Right lobe of liver (tissue), 6 donors: ENCODE measurements at regions not wholly inside any gene's neighbourhood (a gene's known extent, or its start where the extent isn't known, plus 50 kb on each side); places are given as distances from the start of the nearest gene placed in this dataset.

Source experiments
- ATAC-seq, 4 donors: fragments of 200-7000 bp; cut with Tn5 transposase; one replicate each; pipeline ENCODE4 v1.9.1; 2020; ENCODE audit warnings: mild to moderate bottlenecking in 4 of 4, moderate library complexity in 4 of 4
- DNase-seq, 3 donors: peaks; one replicate each; pipeline ENCODE4 v3.0.0-alpha.2; 2020
- H3K27ac ChIP-seq, 3 donors: fragments of 200-600 bp; one replicate each; pipeline ENCODE4 v1.8.0; 2022
- H3K27me3 ChIP-seq, 2 donors: fragments of 200-600 bp; one replicate each; pipeline ENCODE4 v1.8.0; 2022
- H3K36me3 ChIP-seq, 4 donors: fragments of 200-600 bp; sonication (generic) in 1 of 4; one replicate each; pipeline versions ENCODE4 v1.5.1 to v1.8.0; 2017 to 2022; ENCODE audit warnings: control low read depth in 1 of 4
- H3K4me1 ChIP-seq, 4 donors: fragments of 200-600 bp; sonication (generic) in 1 of 4; one replicate each; pipeline versions ENCODE4 v1.5.1 to v1.8.0; 2017 to 2022; ENCODE audit warnings: control low read depth in 1 of 4
- H3K4me3 ChIP-seq, 3 donors: fragments of 200-600 bp; one replicate each; pipeline ENCODE4 v1.8.0; 2022
- H3K9me3 ChIP-seq, 4 donors: fragments of 200-600 bp; sonication (generic) in 1 of 4; one replicate each; pipeline versions ENCODE4 v1.5.1 to v1.8.0; 2017 to 2022; ENCODE audit warnings: control low read depth in 1 of 4
- POLR2A ChIP-seq: fragments of 450-650 bp; IDR thresholded peaks from one replicate; pipeline ENCODE4 v1.6.1; 2017; ENCODE audit warnings: antibody characterized with exemption, mild to moderate bottlenecking
- WGBS: methylation state at CpG from one replicate; pipeline ENCODE4 v1.1.6; 2018; ENCODE audit warnings: low coverage, low lambda C conversion rate; ENCODE audit not compliant: insufficient coverage; ENCODE audit errors: missing lambda C conversion rate; 5-methylcytosine and 5-hydroxymethylcytosine counted together
- intact Hi-C, 2 donors: fragments of 100-400 bp; cut with DNase I; formaldehyde crosslinking; loops; one replicate each; pipeline versions ENCODE4 v1.11.2 to v1.14.1; 2022
- TF ChIP-seq, protein P1 (sequence below), 4 donors: fragments of 200-600 bp in 3 of 4; fragments of 450-650 bp in 1 of 4; IDR thresholded peaks; one replicate each; pipeline versions ENCODE4 v1.5.1 to v1.8.0; 2016 to 2022; ENCODE audit warnings: antibody characterized with exemption in 4 of 4, mild to moderate bottlenecking in 2 of 4
- donor health status: DM: no; HTN: yes; CAD: no.
- donor health status: DM: no; HTN: no; CAD: no.
- donor health status: DM: no; HTN: no; CAD: no.
- donor health status: DM: no; HTN: yes; CAD: no.
- donor health status: DM: no; HTN: yes; CAD: no.

DNA sequence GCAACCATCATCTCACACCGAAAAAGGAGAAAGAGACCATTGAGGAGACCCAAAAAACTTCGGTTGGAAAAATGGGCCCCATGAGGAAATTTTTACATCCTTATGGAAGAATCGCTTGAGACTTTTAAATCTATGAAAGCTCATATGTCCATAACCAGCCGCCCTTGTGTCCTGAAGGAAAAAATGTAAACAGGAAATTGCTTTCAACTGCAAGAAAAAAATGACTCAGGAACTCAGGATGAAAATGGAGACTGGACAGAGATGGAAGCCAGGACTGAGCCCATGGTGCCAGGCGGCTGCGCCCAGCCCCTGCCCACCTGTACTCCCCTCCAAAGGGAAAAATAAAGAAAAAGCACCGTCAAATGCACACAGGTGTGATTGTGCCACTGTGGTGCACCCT lies 81.5 kb upstream of the SLC66A3 start:
- intact Hi-C loops: no loop called here
- no peaks in the 10 kb centered on the region for H3K36me3 ChIP-seq
- no peak overlapping the region for H3K4me3 ChIP-seq
- DNase-seq (no peak), ATAC-seq (no peak)
- H3K4me1 ChIP-seq: no peaks in the 10 kb centered on the region
- TF ChIP-seq, protein P1, sequence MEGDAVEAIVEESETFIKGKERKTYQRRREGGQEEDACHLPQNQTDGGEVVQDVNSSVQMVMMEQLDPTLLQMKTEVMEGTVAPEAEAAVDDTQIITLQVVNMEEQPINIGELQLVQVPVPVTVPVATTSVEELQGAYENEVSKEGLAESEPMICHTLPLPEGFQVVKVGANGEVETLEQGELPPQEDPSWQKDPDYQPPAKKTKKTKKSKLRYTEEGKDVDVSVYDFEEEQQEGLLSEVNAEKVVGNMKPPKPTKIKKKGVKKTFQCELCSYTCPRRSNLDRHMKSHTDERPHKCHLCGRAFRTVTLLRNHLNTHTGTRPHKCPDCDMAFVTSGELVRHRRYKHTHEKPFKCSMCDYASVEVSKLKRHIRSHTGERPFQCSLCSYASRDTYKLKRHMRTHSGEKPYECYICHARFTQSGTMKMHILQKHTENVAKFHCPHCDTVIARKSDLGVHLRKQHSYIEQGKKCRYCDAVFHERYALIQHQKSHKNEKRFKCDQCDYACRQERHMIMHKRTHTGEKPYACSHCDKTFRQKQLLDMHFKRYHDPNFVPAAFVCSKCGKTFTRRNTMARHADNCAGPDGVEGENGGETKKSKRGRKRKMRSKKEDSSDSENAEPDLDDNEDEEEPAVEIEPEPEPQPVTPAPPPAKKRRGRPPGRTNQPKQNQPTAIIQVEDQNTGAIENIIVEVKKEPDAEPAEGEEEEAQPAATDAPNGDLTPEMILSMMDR (IDR thresholded peaks at IDR 0.05): no peak
- no peak for TF ChIP-seq POLR2A
- H3K27me3 ChIP-seq: no peaks in the 10 kb centered on the region
- no peaks in the 10 kb centered on the region for H3K9me3 ChIP-seq
- H3K27ac ChIP-seq: no peak overlapping the region
- WGBS: 46% methylated on average over 5 of the region's 7 CpGs

DNA sequence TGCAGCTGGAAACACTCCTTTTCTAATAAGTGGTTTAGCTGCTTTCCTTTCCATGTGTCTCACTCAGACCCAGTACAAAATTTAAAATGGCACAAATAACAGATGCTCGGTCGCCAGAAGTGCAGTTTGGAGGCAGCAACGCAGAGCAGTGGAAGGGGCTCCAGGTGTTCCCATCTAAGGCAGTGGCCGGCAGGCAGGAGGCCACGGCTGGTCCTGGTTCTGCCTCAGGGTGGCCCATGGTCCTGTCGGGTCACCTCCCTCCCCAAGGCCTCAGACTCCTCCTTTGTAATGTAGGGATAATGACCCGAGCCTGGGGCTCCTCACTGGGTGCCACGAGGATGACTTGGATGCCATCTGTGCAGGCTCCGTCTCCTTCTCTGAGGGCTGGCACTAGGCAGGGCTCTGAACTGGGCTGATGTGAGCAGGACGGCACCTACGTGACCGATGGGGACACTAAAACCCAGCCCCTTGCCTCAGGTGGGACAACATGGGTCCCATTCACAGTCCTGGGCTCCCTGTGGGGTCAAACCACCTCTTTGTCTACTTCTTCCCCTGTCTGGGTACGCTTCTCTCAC lies 80.9 kb upstream of the SLC66A3 start:
- Histone ChIP-seq H3K4me1 (no peaks in the 10 kb centered on the region), H3K27ac (no peak overlapping the region), H3K9me3 (no peaks in the 10 kb centered on the region), H3K27me3 (no peaks in the 10 kb centered on the region), H3K36me3 (no peaks in the 10 kb centered on the region), H3K4me3 (no peak overlapping the region)
- intact Hi-C loops: no loop called here
- DNase-seq (no peak), ATAC-seq (no peak)
- TF ChIP-seq POLR2A: no peak
- TF ChIP-seq, protein P1 (IDR thresholded peaks at IDR 0.05): no peak
- 78% methylated on average over 5 of the region's 13 CpGs for WGBS

DNA sequence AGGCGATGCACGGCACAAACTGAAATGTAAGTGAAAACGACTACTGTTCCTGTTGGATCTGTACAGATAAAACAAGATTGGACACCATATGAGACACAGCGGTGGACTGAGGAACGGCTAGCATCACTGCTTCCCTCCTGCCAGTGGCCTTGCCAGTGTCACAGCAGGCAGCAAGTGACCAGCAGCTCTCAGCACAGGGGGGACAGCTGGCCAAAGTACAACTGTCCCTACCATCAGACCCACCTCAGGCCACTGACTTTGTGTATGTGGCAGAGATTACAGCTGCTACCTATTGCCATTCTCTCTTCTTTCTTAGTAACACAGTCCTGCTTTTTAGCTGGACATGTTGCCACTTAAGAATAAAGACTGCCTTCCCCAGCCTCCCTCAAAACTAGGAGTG lies 80.0 kb upstream of the SLC66A3 start:
- 59% methylated on average over 3 of the region's 5 CpGs for WGBS
- intact Hi-C loops: no loop called here
- ATAC-seq (no peak), DNase-seq (no peak)
- Histone ChIP-seq H3K9me3 (no peaks in the 10 kb centered on the region), H3K27me3 (no peaks in the 10 kb centered on the region), H3K27ac (no peak overlapping the region), H3K4me3 (no peak overlapping the region), H3K4me1 (no peaks in the 10 kb centered on the region), H3K36me3 (no peaks in the 10 kb centered on the region)
- TF ChIP-seq, protein P1 (IDR thresholded peaks at IDR 0.05): no peak
- no peak for TF ChIP-seq POLR2A

DNA sequence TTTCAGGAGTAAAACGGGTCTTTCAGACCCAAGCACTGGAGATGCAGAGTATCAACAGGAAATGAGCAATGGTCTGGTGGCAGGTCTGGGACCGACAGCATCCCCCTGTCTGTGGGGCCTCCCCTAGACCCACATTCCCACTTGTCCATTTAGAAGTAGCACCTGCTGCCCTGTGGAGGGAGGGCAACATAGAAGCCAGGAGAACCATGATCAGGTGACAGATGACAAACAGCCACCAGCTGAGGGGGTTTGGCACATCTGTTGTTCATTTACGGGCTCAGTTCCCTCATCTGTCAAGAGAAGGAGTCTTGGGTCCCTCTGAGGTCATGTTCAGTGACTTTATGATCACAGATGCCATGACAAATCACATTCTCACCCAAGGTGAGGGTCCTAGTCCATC lies 77.9 kb upstream of the SLC66A3 start:
- Histone ChIP-seq H3K27me3 (no peaks in the 10 kb centered on the region), H3K36me3 (no peaks in the 10 kb centered on the region), H3K27ac (no peak overlapping the region), H3K4me3 (no peak overlapping the region), H3K4me1 (no peaks in the 10 kb centered on the region), H3K9me3 (no peaks in the 10 kb centered on the region)
- TF ChIP-seq, protein P1 (IDR thresholded peaks at IDR 0.05): no peak
- TF ChIP-seq POLR2A: no peak
- intact Hi-C loops: no loop called here
- DNase-seq (no peak), ATAC-seq (no peak)
- WGBS: 63% methylated on average over 2 of the region's 3 CpGs
